GM23338 (cell line): ENCODE measurements at regions not wholly inside any gene's neighbourhood (a gene's known extent, or its start where the extent isn't known, plus 50 kb on each side); places are given as distances from the start of the nearest gene placed in this dataset.

Experiments used
- ATAC-seq: fragments of 200-7000 bp; cut with Tn5 transposase; 3 replicates; pipeline ENCODE4 v1.9.1; 2020
- DNase-seq: peaks from one replicate; pipeline ENCODE4 v3.0.0-alpha.2; 2015; ENCODE audit warnings: low spot score
- H2AFZ ChIP-seq: fragments of 200-600 bp; sonication (generic); 2 replicates; pipeline ENCODE4 v1.8.0; 2016; ENCODE audit warnings: antibody characterized with exemption, mild to moderate bottlenecking, moderate library complexity
- H3F3A ChIP-seq: fragments of 200-600 bp; sonication (generic); replicated peaks from 2 replicates; pipeline ENCODE4 v1.8.0; 2017; ENCODE audit warnings: antibody characterized with exemption, mixed run types, low read depth
- H3K27ac ChIP-seq: fragments of 200-600 bp; sonication (generic); 2 replicates; pipeline ENCODE4 v1.6.1; 2016; ENCODE audit warnings: low read depth
- H3K27me3 ChIP-seq: fragments of 200-600 bp; sonication (generic); 2 replicates; pipeline ENCODE4 v1.8.0; 2016; ENCODE audit warnings: mild to moderate bottlenecking, mixed run types, moderate library complexity; ENCODE audit not compliant: insufficient read depth
- H3K36me3 ChIP-seq: fragments of 200-600 bp; sonication (generic); 2 replicates; pipeline ENCODE4 v1.8.0; 2016; ENCODE audit warnings: mild to moderate bottlenecking; ENCODE audit not compliant: insufficient read depth
- H3K4me1 ChIP-seq: fragments of 200-600 bp; sonication (generic); 2 replicates; pipeline ENCODE4 v1.8.0; 2016; ENCODE audit warnings: mild to moderate bottlenecking, moderate library complexity; ENCODE audit not compliant: insufficient read depth
- H3K4me2 ChIP-seq: fragments of 200-600 bp; sonication (generic); 2 replicates; pipeline ENCODE4 v1.7.1; 2017; ENCODE audit warnings: mixed run types
- H3K4me3 ChIP-seq: fragments of 200-600 bp; sonication (generic); 2 replicates; pipeline ENCODE4 v1.6.1; 2016; ENCODE audit warnings: mixed run types
- H3K79me2 ChIP-seq: fragments of 200-600 bp; sonication (generic); replicated peaks from 2 replicates; pipeline ENCODE4 v1.8.0; 2017; ENCODE audit warnings: mild to moderate bottlenecking; ENCODE audit not compliant: insufficient read depth
- H3K9me2 ChIP-seq: fragments of 200-600 bp; sonication (generic); 2 replicates; pipeline ENCODE4 v1.8.0; 2017; ENCODE audit not compliant: insufficient read depth
- H4K20me1 ChIP-seq: fragments of 200-600 bp; sonication (generic); replicated peaks from 2 replicates; pipeline ENCODE4 v1.8.0; 2017; ENCODE audit warnings: mild to moderate bottlenecking; ENCODE audit not compliant: insufficient read depth
- H3K27ac Mint-ChIP-seq: 2 replicates; pipeline ENCODE4 v1.8.0; 2020; ENCODE audit warnings: inconsistent platforms, mild to moderate bottlenecking, moderate library complexity, mixed read lengths
- H3K27me3 Mint-ChIP-seq: 3 replicates; pipeline ENCODE4 v1.8.0; 2022; ENCODE audit warnings: low read depth, mild to moderate bottlenecking, moderate library complexity, mixed read lengths, inconsistent platforms; ENCODE audit not compliant: insufficient read depth, poor library complexity
- H3K36me3 Mint-ChIP-seq: 3 replicates; pipeline ENCODE4 v1.8.0; 2021; ENCODE audit warnings: low read depth, mild to moderate bottlenecking, inconsistent platforms, moderate library complexity, mixed read lengths
- H3K4me1 Mint-ChIP-seq: 3 replicates; pipeline ENCODE4 v1.8.0; 2020; ENCODE audit warnings: mild to moderate bottlenecking, inconsistent platforms, mixed read lengths
- H3K4me3 Mint-ChIP-seq: 3 replicates; pipeline ENCODE4 v1.8.0; 2021; ENCODE audit warnings: moderate library complexity, mild to moderate bottlenecking, inconsistent platforms, mixed read lengths
- H3K9me3 Mint-ChIP-seq: 3 replicates; pipeline ENCODE4 v1.8.0; 2020; ENCODE audit warnings: moderate library complexity, mild to moderate bottlenecking, inconsistent platforms, mixed read lengths
- CREB1 ChIP-seq: fragments of 250-450 bp; sonication (Bioruptor Pico); IDR thresholded peaks from 2 replicates; pipeline ENCODE4 v1.5.0; 2020; ENCODE audit warnings: low read depth, mild to moderate bottlenecking, moderate library complexity
- EZH2 ChIP-seq: fragments of 200-600 bp; sonication (generic); IDR thresholded peaks from one replicate; pipeline ENCODE4 v1.8.0; 2017; ENCODE audit warnings: antibody characterized with exemption, mild to moderate bottlenecking, low read depth; ENCODE audit not compliant: unreplicated experiment
- EZH2phosphoT487 ChIP-seq: fragments of 200-600 bp; sonication (generic); IDR thresholded peaks from one replicate; pipeline ENCODE4 v1.8.1; 2018; ENCODE audit warnings: antibody characterized with exemption; ENCODE audit not compliant: unreplicated experiment
- JUNB ChIP-seq: IDR thresholded peaks from one replicate; pipeline ENCODE4 v1.6.1; 2016; ENCODE audit warnings: antibody characterized with exemption; ENCODE audit not compliant: unreplicated experiment
- POLR2AphosphoS5 ChIP-seq: IDR thresholded peaks from 2 replicates; pipeline ENCODE4 v1.6.1; 2016; ENCODE audit warnings: antibody characterized with exemption, low read depth
- TF ChIP-seq, protein P1 (sequence below): IDR thresholded peaks from one replicate; pipeline ENCODE4 v1.6.1; 2018; ENCODE audit warnings: antibody characterized with exemption; ENCODE audit not compliant: unreplicated experiment
- TF ChIP-seq, protein P2 (sequence below): IDR thresholded peaks from 2 replicates; pipeline ENCODE4 v1.6.1; 2016; ENCODE audit warnings: antibody characterized with exemption
- TF ChIP-seq, protein P3 (sequence below), 2 experiments: fragments of 200-600 bp in 1 of 2; sonication (generic) in 1 of 2; conservative IDR thresholded peaks; 2 replicates each; pipeline versions ENCODE4 v1.5.1 to v1.6.1; 2016 to 2017; ENCODE audit warnings: antibody characterized with exemption in 2 of 2, low read depth in 2 of 2, mild to moderate bottlenecking in 2 of 2, moderate library complexity in 1 of 2

GRCh38 chr10:76644476-76644875 lies 993.1 kb downstream of the KCNMA1 start:
- no peak overlapping the region for H3K4me3 Mint-ChIP-seq
- Histone ChIP-seq H2AFZ (no peak overlapping the region), H3K27me3 (no peaks in the 10 kb centered on the region), H3K4me2 (no peak overlapping the region), H3K9me2 (peaks cover 25% of the 10 kb centered on the region), H4K20me1 (no peaks in the 10 kb centered on the region), H3F3A (no peaks in the 10 kb centered on the region), H3K27ac (no peak overlapping the region), H3K4me1 (no peaks in the 10 kb centered on the region), H3K79me2 (no peaks in the 10 kb centered on the region), H3K36me3 (no peaks in the 10 kb centered on the region), H3K4me3 (no peak overlapping the region)
- peaks cover 2% of the 10 kb centered on the region for H3K27me3 Mint-ChIP-seq
- no peaks in the 10 kb centered on the region for H3K9me3 Mint-ChIP-seq
- peaks cover 4% of the 10 kb centered on the region for H3K4me1 Mint-ChIP-seq
- no peaks in the 10 kb centered on the region for H3K36me3 Mint-ChIP-seq
- no peak for DNase-seq
- ATAC-seq, result no peak
- TF ChIP-seq CREB1 (CRISPR knock-in tag), result no peak
- TF ChIP-seq, protein P1, sequence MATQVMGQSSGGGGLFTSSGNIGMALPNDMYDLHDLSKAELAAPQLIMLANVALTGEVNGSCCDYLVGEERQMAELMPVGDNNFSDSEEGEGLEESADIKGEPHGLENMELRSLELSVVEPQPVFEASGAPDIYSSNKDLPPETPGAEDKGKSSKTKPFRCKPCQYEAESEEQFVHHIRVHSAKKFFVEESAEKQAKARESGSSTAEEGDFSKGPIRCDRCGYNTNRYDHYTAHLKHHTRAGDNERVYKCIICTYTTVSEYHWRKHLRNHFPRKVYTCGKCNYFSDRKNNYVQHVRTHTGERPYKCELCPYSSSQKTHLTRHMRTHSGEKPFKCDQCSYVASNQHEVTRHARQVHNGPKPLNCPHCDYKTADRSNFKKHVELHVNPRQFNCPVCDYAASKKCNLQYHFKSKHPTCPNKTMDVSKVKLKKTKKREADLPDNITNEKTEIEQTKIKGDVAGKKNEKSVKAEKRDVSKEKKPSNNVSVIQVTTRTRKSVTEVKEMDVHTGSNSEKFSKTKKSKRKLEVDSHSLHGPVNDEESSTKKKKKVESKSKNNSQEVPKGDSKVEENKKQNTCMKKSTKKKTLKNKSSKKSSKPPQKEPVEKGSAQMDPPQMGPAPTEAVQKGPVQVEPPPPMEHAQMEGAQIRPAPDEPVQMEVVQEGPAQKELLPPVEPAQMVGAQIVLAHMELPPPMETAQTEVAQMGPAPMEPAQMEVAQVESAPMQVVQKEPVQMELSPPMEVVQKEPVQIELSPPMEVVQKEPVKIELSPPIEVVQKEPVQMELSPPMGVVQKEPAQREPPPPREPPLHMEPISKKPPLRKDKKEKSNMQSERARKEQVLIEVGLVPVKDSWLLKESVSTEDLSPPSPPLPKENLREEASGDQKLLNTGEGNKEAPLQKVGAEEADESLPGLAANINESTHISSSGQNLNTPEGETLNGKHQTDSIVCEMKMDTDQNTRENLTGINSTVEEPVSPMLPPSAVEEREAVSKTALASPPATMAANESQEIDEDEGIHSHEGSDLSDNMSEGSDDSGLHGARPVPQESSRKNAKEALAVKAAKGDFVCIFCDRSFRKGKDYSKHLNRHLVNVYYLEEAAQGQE, result no peak
- no peak for TF ChIP-seq JUNB
- TF ChIP-seq POLR2AphosphoS5, result no peak
- TF ChIP-seq, protein P2, sequence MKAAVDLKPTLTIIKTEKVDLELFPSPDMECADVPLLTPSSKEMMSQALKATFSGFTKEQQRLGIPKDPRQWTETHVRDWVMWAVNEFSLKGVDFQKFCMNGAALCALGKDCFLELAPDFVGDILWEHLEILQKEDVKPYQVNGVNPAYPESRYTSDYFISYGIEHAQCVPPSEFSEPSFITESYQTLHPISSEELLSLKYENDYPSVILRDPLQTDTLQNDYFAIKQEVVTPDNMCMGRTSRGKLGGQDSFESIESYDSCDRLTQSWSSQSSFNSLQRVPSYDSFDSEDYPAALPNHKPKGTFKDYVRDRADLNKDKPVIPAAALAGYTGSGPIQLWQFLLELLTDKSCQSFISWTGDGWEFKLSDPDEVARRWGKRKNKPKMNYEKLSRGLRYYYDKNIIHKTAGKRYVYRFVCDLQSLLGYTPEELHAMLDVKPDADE, result no peak
- TF ChIP-seq EZH2phosphoT487, result no peak
- no peak for TF ChIP-seq EZH2
- no peak overlapping the region for H3K27ac Mint-ChIP-seq

DNA sequence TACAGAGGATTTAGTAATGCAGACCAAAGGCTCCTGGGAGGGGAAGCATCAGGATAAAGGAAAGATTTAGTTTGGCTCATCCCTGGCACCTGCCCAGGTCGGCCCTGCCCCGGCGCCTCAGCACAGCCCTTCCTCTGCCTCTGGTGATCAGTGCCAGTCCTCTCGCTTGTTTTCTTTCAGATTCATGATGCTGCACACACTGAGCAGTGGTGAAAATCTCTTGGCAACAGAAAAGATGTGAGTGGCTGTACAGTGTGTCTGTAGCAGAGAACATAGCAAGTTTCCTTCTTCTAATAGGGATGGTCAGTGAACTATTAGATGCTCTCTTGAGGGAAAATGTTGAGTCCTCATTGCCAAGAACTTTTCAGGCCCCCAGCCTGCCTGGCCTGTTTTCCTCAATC lies 994.1 kb downstream of the KCNMA1 start:
- no peak overlapping the region; the same call in 1 of the 2 replicates for H2AFZ ChIP-seq
- H3K27ac Mint-ChIP-seq, result no peak overlapping the region
- no peaks in the 10 kb centered on the region for H3K36me3 Mint-ChIP-seq

More for the DNA sequence above, 994.1 kb downstream of the KCNMA1 start:
- Mint-ChIP-seq H3K27me3 (peaks cover 2% of the 10 kb centered on the region), H3K9me3 (no peaks in the 10 kb centered on the region), H3K4me1 (no peaks in the 10 kb centered on the region), H3K4me3 (no peak overlapping the region)
- no peaks in the 10 kb centered on the region for H3K27me3 ChIP-seq
- TF ChIP-seq, protein P2, result no peak
- TF ChIP-seq, protein P3, sequence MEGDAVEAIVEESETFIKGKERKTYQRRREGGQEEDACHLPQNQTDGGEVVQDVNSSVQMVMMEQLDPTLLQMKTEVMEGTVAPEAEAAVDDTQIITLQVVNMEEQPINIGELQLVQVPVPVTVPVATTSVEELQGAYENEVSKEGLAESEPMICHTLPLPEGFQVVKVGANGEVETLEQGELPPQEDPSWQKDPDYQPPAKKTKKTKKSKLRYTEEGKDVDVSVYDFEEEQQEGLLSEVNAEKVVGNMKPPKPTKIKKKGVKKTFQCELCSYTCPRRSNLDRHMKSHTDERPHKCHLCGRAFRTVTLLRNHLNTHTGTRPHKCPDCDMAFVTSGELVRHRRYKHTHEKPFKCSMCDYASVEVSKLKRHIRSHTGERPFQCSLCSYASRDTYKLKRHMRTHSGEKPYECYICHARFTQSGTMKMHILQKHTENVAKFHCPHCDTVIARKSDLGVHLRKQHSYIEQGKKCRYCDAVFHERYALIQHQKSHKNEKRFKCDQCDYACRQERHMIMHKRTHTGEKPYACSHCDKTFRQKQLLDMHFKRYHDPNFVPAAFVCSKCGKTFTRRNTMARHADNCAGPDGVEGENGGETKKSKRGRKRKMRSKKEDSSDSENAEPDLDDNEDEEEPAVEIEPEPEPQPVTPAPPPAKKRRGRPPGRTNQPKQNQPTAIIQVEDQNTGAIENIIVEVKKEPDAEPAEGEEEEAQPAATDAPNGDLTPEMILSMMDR (conservative IDR thresholded peaks at IDR 0.05; ENCODE audit: low read depth in 2 of 2), result no peak
- peaks cover 16% of the 10 kb centered on the region; the same call in 1 of the 2 replicates for H3K9me2 ChIP-seq
- no peak overlapping the region for H3K4me2 ChIP-seq
- H3K4me3 ChIP-seq, result no peak overlapping the region
- H3K27ac ChIP-seq, result no peak overlapping the region
- ATAC-seq, result no peak
- DNase-seq, result no peak
- no peaks in the 10 kb centered on the region for H3K79me2 ChIP-seq
- no peaks in the 10 kb centered on the region for H3F3A ChIP-seq
- no peaks in the 10 kb centered on the region for H4K20me1 ChIP-seq
- no peaks in the 10 kb centered on the region for H3K36me3 ChIP-seq
- no peaks in the 10 kb centered on the region for H3K4me1 ChIP-seq
